Left lung (tissue), 4 donors: ENCODE measurements at regions not wholly inside any gene's neighbourhood (a gene's known extent, or its start where the extent isn't known, plus 50 kb on each side); places are given as distances from the start of the nearest gene placed in this dataset.

Experiments
- ATAC-seq: fragments of 200-7000 bp; cut with Tn5 transposase; one replicate; pipeline ENCODE4 v1.9.1; 2020; ENCODE audit warnings: moderate library complexity
- DNase-seq, 4 donors: peaks; one replicate each; pipeline ENCODE4 v3.0.0-alpha.2; 2013 to 2020
- H3K27ac ChIP-seq, 2 donors: fragments of 200-600 bp; sonication (generic) in 1 of 2; one replicate each; pipeline versions ENCODE4 v1.5.0 to v1.8.0; 2020 to 2021
- H3K27me3 ChIP-seq, 2 donors: fragments of 200-600 bp; sonication (generic) in 1 of 2; one replicate each; pipeline versions ENCODE4 v1.5.0 to v1.8.0; 2020 to 2021
- H3K36me3 ChIP-seq, 2 donors: fragments of 200-600 bp; sonication (generic) in 1 of 2; one replicate each; pipeline versions ENCODE4 v1.5.0 to v1.8.0; 2020 to 2021
- H3K4me1 ChIP-seq, 2 donors: fragments of 200-600 bp; one replicate each; pipeline ENCODE4 v1.8.0; 2021
- H3K4me3 ChIP-seq, 2 donors: fragments of 200-600 bp; sonication (generic) in 1 of 2; one replicate each; pipeline versions ENCODE4 v1.5.0 to v1.8.0; 2020 to 2021; ENCODE audit warnings: mild to moderate bottlenecking in 1 of 2
- H3K9me3 ChIP-seq, 2 donors: fragments of 200-600 bp; sonication (generic) in 1 of 2; one replicate each; pipeline versions ENCODE4 v1.5.0 to v1.8.0; 2020 to 2021
- CTCF ChIP-seq, 2 donors: fragments of 200-600 bp; sonication (generic) in 1 of 2; IDR thresholded peaks; one replicate each; pipeline versions ENCODE4 v1.5.0 to v1.8.0; 2021; ENCODE audit warnings: antibody characterized with exemption in 2 of 2
- intact Hi-C, 2 donors: fragments of 100-400 bp; cut with DNase I; formaldehyde crosslinking; loops; one replicate each; pipeline versions ENCODE4 v1.11.2 to v1.14.2; 2022
- donor health status: DM: no; HTN: yes; CAD: no.
- donor health status: DM: no; HTN: no; CAD: no.

- peak overlapping the region in 1 of 2 donors; percentile 51 for H3K27ac ChIP-seq
- intact Hi-C loops, result loop anchor here in 1 of 2 donors (10.0 kb wide), 1 partner anchor 77 kb away; the partner anchor contains the start of gene DAB2
- DNase-seq (peak in 1 of 4 donors; percentile 54), ATAC-seq (peak; percentile 65)
- no peaks in the 10 kb centered on the region for H3K9me3 ChIP-seq
- H3K27me3 ChIP-seq, result no peaks in the 10 kb centered on the region
- H3K4me3 ChIP-seq, result no peak overlapping the region
- TF ChIP-seq CTCF (IDR thresholded peaks at IDR 0.05), result no peak
- H3K4me1 ChIP-seq, result peaks cover 13 to 22% of the 10 kb centered on the region in 2 donors
- H3K36me3 ChIP-seq, result no peaks in the 10 kb centered on the region
These were observed 76.6 kb upstream of the DAB2 start for GRCh38 chr5:39501397-39501796.

DNA sequence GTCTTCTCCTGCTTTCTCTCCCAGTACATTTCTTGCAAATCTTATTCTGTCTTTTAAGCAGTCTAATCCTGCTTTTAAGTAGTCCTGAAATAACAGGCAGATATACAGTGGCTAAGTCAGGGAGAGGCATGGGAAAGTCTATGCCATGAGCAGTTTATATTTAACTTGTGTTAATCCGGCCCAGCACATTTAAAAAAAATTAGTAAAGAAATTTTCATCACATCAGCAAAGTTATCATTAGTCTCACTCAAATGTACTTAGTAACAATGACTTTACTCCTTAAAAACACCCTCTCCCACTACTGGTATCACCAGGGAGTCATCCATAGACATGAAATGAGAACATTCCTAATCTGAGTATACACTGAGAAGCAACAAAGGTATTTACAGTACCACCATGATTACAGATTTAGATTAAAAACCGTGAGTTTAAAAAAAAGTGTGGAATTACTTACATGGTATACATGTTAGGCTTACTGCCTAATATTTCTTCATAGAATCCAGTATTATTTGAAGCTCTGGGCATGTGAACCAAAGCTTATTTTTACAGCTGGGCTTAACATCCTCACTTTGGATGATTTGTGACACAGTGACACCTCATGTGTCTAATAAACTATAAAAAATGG is 75.9 kb upstream of the DAB2 start:
- TF ChIP-seq CTCF (IDR thresholded peaks at IDR 0.05), result no peak
- H3K4me1 ChIP-seq, result peaks cover 13 to 22% of the 10 kb centered on the region in 2 donors
- H3K27ac ChIP-seq, result peak overlapping the region in 1 of 2 donors; percentile 51
- ATAC-seq, result no peak
- no peaks in the 10 kb centered on the region for H3K36me3 ChIP-seq
- intact Hi-C loops, result loop anchor here in 1 of 2 donors (10.0 kb wide), 1 partner anchor 76 kb away; the partner anchor contains the start of gene DAB2
- no peak overlapping the region for H3K4me3 ChIP-seq
- no peaks in the 10 kb centered on the region for H3K27me3 ChIP-seq
- no peaks in the 10 kb centered on the region for H3K9me3 ChIP-seq
- no peak for DNase-seq

DNA sequence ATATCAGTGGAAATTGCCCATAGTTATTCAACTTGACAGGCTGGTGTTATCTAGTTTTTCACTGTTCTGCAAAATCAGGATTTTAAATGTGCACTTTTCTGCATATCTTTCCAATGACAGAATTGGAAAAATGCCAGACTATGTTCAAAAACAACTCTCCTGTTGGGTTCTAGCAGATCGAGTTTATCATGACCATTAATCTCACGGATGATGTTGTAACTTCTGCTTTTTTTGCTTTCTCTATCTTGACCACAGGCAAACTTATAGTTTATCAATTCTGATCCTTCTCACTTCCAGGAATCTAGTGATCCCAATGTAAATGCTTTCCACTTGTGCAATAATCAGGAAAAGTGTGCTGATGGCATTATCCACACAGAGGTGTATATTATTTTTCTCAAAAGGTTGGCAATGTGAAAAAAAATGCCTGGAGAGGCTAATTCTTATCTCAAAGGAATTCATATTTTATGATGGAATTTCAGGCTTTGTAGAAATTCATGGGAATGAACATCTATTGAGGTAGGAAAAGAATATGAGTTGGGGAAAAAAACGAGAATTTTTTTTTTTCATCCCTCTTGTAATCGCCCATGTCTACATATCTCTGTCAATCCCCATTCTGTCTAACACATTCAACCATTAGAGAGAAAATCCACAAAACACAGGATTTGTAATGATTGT is 73.6 kb upstream of the DAB2 start:
- no peak overlapping the region for H3K27ac ChIP-seq
- no peak for TF ChIP-seq CTCF (IDR thresholded peaks at IDR 0.05)
- H3K4me1 ChIP-seq, result peaks cover 7 to 16% of the 10 kb centered on the region in 2 donors
- ATAC-seq (no peak), DNase-seq (no peak)
- no peaks in the 10 kb centered on the region for H3K9me3 ChIP-seq
- H3K4me3 ChIP-seq, result no peak overlapping the region
- no peaks in the 10 kb centered on the region for H3K27me3 ChIP-seq
- intact Hi-C loops, result no loop called here
- no peaks in the 10 kb centered on the region for H3K36me3 ChIP-seq

- Histone ChIP-seq H3K4me1 (peaks cover 2 to 5% of the 10 kb centered on the region in 2 donors), H3K9me3 (no peaks in the 10 kb centered on the region), H3K27me3 (no peaks in the 10 kb centered on the region), H3K4me3 (no peak overlapping the region), H3K27ac (no peak overlapping the region), H3K36me3 (no peaks in the 10 kb centered on the region)
- DNase-seq, result no peak
- TF ChIP-seq CTCF (IDR thresholded peaks at IDR 0.05), result no peak
- ATAC-seq, result no peak
- intact Hi-C loops, result no loop called here
These were observed 72.5 kb upstream of the DAB2 start for GRCh38 chr5:39497322-39497721.

DNA sequence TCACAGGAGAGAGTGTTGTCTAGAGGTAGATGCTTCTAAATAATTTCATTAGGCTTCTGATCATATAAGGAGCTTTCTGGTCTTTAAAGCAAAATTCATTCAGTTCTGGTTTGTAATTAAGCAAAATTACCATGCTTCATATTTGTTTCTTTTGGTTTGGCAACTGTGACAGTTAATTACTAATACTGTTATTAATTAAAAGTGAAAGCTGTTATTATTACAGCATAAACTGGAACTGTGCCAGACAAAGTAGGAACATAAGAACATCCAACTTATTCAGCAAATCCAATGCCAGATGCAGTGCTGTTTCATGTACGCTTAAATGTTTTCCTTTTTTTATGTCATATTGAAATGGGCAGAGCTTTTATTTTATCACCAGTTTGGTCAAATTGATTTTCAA is 70.4 kb upstream of the DAB2 start:
- peak in 1 of 4 donors; percentile 59 for DNase-seq

More for the DNA sequence above, 70.4 kb upstream of the DAB2 start:
- intact Hi-C loops, result no loop called here
- peaks cover 5 to 15% of the 10 kb centered on the region in 2 donors for H3K9me3 ChIP-seq
- no peak overlapping the region for H3K27ac ChIP-seq
- H3K27me3 ChIP-seq, result no peaks in the 10 kb centered on the region
- no peak for TF ChIP-seq CTCF (IDR thresholded peaks at IDR 0.05)
- ATAC-seq, result no peak
- H3K4me3 ChIP-seq, result no peak overlapping the region
- H3K4me1 ChIP-seq, result no peaks in the 10 kb centered on the region
- H3K36me3 ChIP-seq, result no peaks in the 10 kb centered on the region
